ENCODE measurements at regions not wholly inside any gene's neighbourhood (a gene's known extent, or its start where the extent isn't known, plus 50 kb on each side); places are given as distances from the start of the nearest gene placed in this dataset.

DNA sequence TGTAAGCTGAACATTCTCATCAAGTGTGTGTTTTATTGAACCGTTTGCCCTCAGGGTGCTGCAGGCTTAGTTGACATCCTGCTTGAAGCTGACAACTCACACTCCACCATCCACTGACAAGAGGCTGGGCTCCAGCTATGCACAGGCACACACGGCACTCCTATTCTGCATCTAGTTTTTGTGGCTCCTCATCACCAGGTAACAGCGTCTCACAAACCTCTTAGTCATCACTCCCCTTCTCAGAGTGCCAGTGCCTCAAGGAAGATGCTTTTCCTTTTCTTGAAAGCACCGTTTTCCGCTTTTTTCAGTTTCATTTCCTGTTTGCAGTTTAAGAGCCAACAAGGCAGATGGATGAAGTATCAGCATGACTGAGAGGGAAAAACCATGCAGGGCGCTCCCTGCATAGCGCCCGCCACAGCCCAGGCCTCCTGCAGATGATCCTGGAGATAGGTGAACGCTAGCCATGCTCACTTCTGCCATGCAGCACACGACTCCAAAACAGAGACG, 491.2 kb downstream of the COG6 start:
- Mint-ChIP-seq H3K9me3 (ENCODE audit: low read depth) (no peaks in the 10 kb centered on the region), H3K36me3 (no peaks in the 10 kb centered on the region), H3K4me1 (peaks cover 25% of the 10 kb centered on the region), H3K27me3 (no peaks in the 10 kb centered on the region), H3K27ac (no peak overlapping the region), H3K4me3 (no peak overlapping the region)
- DNase-seq, result no peak
- no peak for ATAC-seq
- CTCF ChIA-PET, result interaction anchor here (1.4 kb wide), 1 partner anchor 10 kb away, joined by 4 read pairs; no protein-coding TSS in a partner anchor

DNA sequence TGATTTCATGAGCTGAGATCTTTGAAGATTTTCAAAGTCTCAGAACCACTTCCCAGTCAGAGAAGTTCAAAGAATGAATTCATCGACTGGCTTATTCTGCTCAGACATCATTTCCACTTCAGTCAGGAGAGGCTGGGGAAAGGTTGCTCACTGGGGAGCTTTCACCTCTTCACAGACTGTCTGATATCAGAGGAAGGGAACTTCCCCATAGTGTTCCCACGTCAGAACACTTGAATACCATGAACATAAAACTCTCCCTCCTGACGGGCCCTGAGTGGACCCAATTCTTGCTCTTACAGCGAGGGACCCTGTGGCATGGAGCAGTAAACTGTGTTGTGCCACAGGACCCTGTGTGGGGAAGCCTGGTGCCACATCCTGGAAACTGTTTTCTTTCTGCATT, 492.6 kb downstream of the COG6 start:
- no peak overlapping the region for H3K4me3 Mint-ChIP-seq
- DNase-seq (no peak), ATAC-seq (no peak)
- H3K27ac Mint-ChIP-seq, result no peak overlapping the region
- H3K9me3 Mint-ChIP-seq (ENCODE audit: low read depth), result no peaks in the 10 kb centered on the region
- no peaks in the 10 kb centered on the region for H3K27me3 Mint-ChIP-seq
- no peaks in the 10 kb centered on the region for H3K36me3 Mint-ChIP-seq
- CTCF ChIA-PET, result no interaction called here
- peaks cover 25% of the 10 kb centered on the region for H3K4me1 Mint-ChIP-seq

DNA sequence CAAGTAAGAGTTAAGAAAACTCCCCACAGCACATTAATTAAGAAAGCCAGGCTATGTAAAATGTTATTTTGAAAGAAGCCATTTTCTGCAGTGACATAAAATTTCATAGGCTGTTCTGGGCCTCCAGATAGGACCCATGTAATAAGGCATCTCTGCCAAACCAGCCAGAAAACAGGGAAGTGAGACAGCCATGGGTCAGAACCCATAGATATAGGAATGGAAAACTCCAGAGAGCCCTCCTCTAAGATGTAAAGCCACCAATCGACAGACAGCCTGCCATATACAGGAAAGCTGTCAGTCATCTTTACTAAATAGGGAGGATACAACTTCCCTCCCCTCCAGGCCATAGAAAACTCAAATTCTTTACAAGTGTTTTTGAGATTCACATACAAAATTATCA, 493.3 kb downstream of the COG6 start:
- Mint-ChIP-seq H3K9me3 (ENCODE audit: low read depth) (no peaks in the 10 kb centered on the region), H3K27me3 (no peaks in the 10 kb centered on the region), H3K36me3 (no peaks in the 10 kb centered on the region), H3K27ac (no peak overlapping the region), H3K4me3 (no peak overlapping the region), H3K4me1 (peaks cover 25% of the 10 kb centered on the region)
- ATAC-seq (no peak), DNase-seq (no peak)
- CTCF ChIA-PET, result no interaction called here

DNA sequence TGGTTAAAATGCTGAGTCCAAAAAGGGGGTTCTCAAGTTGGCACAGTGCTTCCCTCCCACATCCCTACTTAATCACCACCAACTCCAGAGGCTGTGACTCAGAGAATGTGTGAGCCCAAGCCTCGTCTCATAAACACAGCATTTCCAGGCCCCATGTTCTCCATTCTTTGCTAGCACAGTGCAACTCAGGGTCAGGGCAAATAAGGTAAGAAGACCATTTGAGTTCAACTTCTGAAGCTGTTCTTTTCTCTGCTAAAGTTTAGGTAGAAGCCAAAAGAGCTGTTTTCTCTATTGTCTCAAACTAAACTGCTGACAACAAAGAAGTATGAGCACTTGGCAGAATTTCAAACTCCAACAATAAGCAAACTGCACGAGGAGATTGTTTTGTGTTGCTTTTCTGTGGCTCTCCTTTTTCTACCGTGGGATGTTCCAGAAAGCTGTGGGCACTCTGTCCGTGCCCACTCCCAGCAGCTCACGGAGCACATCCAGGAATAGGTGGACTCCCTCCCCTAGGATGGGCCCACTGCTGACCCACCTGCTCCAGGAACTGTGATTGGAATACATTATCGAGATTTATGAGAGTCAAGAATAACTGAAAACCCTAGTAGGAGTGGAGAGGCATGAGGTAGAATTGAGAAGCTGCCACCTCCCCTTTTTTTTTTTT, 494.3 kb downstream of the COG6 start:
- peaks cover 22% of the 10 kb centered on the region for H3K4me1 Mint-ChIP-seq
- H3K9me3 Mint-ChIP-seq (ENCODE audit: low read depth), result no peaks in the 10 kb centered on the region
- DNase-seq (no peak), ATAC-seq (no peak)
- H3K27ac Mint-ChIP-seq, result peak overlapping the region; percentile 11
- no peaks in the 10 kb centered on the region for H3K36me3 Mint-ChIP-seq
- H3K4me3 Mint-ChIP-seq, result no peak overlapping the region
- H3K27me3 Mint-ChIP-seq, result no peaks in the 10 kb centered on the region
- CTCF ChIA-PET, result no interaction called here

DNA sequence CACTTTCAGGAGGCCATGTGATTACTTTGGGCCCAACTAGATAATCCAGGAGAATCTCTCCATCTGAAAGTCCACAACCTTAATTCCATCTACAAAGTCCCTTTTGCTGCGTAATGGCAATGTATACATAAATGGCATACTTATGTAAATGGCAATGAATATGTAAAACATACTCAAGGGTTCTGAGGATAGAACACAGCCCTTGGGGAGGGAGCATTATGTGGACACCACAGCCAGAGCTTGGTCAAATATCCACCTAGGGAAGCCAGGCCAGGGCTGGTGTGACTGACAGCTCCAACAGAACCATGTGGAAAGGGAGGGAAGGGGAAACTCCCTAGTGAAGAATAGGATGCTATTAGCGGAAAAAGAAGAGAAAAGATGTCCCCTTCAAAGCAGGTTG, 496.2 kb downstream of the COG6 start:
- no peak overlapping the region for H3K4me3 Mint-ChIP-seq
- no peaks in the 10 kb centered on the region for H3K36me3 Mint-ChIP-seq
- H3K9me3 Mint-ChIP-seq (ENCODE audit: low read depth), result no peaks in the 10 kb centered on the region
- ATAC-seq (no peak), DNase-seq (no peak)
- peaks cover 5% of the 10 kb centered on the region for H3K4me1 Mint-ChIP-seq
- CTCF ChIA-PET, result no interaction called here
- H3K27me3 Mint-ChIP-seq, result no peaks in the 10 kb centered on the region
- no peak overlapping the region for H3K27ac Mint-ChIP-seq

DNA sequence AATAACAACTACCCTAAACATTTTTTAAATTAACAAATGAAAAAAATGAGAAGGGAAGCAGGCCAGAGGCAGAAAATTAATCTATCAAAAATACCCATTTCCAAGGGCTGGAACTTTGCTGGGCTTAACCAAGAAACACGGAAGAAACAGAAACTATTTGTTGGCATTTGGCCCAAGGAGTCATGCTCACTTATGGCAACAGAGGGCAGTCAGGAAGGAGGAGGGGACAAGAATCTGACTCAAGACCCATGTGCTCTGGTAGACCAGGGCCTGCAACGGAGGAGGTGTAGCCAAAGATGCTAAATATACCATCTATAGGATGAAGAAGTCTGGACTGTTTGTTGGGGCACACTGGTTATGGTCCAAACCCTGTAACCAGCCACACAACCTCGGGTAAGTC, 496.7 kb downstream of the COG6 start:
- Mint-ChIP-seq H3K27me3 (no peaks in the 10 kb centered on the region), H3K27ac (no peak overlapping the region), H3K9me3 (ENCODE audit: low read depth) (no peaks in the 10 kb centered on the region), H3K4me1 (peaks cover 3% of the 10 kb centered on the region), H3K36me3 (no peaks in the 10 kb centered on the region), H3K4me3 (no peak overlapping the region)
- ATAC-seq, result no peak
- no peak for DNase-seq
- CTCF ChIA-PET, result no interaction called here

DNA sequence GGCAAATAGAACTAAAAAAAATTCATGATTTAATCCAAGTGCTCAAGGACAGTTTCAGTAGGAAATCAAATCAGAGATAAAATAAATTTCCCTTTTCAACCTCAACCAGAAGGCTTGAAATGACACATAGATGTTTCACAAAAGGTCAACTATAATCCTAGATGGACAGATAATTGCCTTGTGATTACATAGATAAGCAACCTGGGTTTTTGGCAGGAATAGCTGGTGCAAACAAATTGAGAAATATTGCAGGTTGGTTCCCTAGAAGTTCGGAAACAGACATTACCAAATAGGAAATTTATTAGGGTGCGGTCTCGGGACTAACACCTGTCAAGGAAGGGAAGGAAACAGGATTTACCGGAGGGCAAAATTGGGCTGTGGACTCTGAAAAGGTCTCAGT, 497.5 kb downstream of the COG6 start:
- H3K4me3 Mint-ChIP-seq, result no peak overlapping the region
- H3K36me3 Mint-ChIP-seq, result no peaks in the 10 kb centered on the region
- CTCF ChIA-PET, result no interaction called here
- ATAC-seq (no peak), DNase-seq (no peak)
- H3K27ac Mint-ChIP-seq, result no peak overlapping the region
- H3K9me3 Mint-ChIP-seq (ENCODE audit: low read depth), result no peaks in the 10 kb centered on the region
- peaks cover under 1% of the 10 kb centered on the region for H3K4me1 Mint-ChIP-seq
- no peaks in the 10 kb centered on the region for H3K27me3 Mint-ChIP-seq

DNA sequence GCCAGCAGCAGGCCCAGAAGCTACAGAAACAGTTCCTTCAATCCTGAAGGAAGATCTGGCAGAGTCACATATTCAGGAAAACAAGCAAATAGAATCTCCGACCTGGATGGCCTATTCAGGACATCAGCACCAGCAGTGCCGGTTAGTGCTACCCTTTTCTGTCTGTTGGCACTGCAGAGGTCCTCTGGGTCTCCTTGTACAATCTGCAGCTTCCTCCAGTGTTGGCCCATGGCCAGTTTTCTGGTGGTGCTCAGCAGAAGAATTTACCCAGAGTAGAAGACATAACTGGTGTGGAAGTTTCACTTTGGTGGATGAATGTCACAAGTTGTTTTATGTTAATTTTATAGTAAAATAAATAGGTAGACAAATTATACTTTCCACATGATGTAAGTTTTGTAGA, 498.1 kb downstream of the COG6 start:
- no peaks in the 10 kb centered on the region for H3K4me1 Mint-ChIP-seq
- no peak overlapping the region for H3K27ac Mint-ChIP-seq
- no peaks in the 10 kb centered on the region for H3K9me3 Mint-ChIP-seq (ENCODE audit: low read depth)
- no peaks in the 10 kb centered on the region for H3K36me3 Mint-ChIP-seq
- H3K4me3 Mint-ChIP-seq, result no peak overlapping the region
- ATAC-seq (no peak), DNase-seq (no peak)
- CTCF ChIA-PET, result no interaction called here
- H3K27me3 Mint-ChIP-seq, result no peaks in the 10 kb centered on the region

DNA sequence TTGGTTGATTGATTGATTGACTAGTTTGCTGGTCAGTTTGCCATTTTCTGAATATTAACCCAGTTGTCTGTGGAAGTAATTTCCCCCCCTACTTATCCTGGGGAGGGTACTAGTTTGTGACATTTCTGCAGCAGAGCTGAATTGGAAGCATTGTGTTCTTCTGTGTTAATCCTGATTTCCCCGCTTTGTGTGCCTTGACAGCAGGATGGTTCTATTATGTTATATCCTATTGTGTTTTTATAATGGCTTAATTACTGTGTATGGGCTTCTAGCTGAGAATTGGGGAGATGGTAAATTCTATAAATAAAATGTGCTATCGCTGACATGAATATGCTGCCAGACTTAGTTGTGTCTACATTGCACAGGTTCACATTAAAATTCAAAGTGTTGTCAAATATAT, 499.7 kb downstream of the COG6 start:
- CTCF ChIA-PET, result no interaction called here
- Mint-ChIP-seq H3K27me3 (no peaks in the 10 kb centered on the region), H3K4me1 (no peaks in the 10 kb centered on the region), H3K36me3 (no peaks in the 10 kb centered on the region), H3K9me3 (ENCODE audit: low read depth) (no peaks in the 10 kb centered on the region), H3K27ac (no peak overlapping the region), H3K4me3 (no peak overlapping the region)
- DNase-seq (no peak), ATAC-seq (no peak)

- no peaks in the 10 kb centered on the region for H3K36me3 Mint-ChIP-seq
- ATAC-seq, result no peak
- DNase-seq, result no peak
- no peaks in the 10 kb centered on the region for H3K9me3 Mint-ChIP-seq (ENCODE audit: low read depth)
- no peaks in the 10 kb centered on the region for H3K4me1 Mint-ChIP-seq
- H3K27me3 Mint-ChIP-seq, result no peaks in the 10 kb centered on the region
- CTCF ChIA-PET, result no interaction called here
- H3K27ac Mint-ChIP-seq, result no peak overlapping the region
- H3K4me3 Mint-ChIP-seq, result no peak overlapping the region
Observed at GRCh38 chr13:40158218-40158617, 502.8 kb downstream of the COG6 start.

- H3K4me1 Mint-ChIP-seq, result no peaks in the 10 kb centered on the region
- CTCF ChIA-PET, result interaction anchor here (1.3 kb wide), 1 partner anchor 89 kb away, joined by 3 read pairs; no protein-coding TSS in a partner anchor
Observed at GRCh38 chr13:40158757-40159156, 503.3 kb downstream of the COG6 start.

GRCh38 chr13:40159736-40160135, 504.3 kb downstream of the COG6 start:
- no peaks in the 10 kb centered on the region for H3K27me3 Mint-ChIP-seq
- no peak overlapping the region for H3K27ac Mint-ChIP-seq
- CTCF ChIA-PET, result interaction anchor here (1.3 kb wide), 1 partner anchor 90 kb away, joined by 3 read pairs; no protein-coding TSS in a partner anchor
- no peaks in the 10 kb centered on the region for H3K36me3 Mint-ChIP-seq
- no peak overlapping the region for H3K4me3 Mint-ChIP-seq
- no peaks in the 10 kb centered on the region for H3K4me1 Mint-ChIP-seq
- no peaks in the 10 kb centered on the region for H3K9me3 Mint-ChIP-seq (ENCODE audit: low read depth)
- DNase-seq (no peak), ATAC-seq (no peak)

More at GRCh38 chr13:40158757-40159156, 503.3 kb downstream of the COG6 start:
- Mint-ChIP-seq H3K27me3 (no peaks in the 10 kb centered on the region), H3K27ac (no peak overlapping the region), H3K9me3 (ENCODE audit: low read depth) (no peaks in the 10 kb centered on the region), H3K4me3 (no peak overlapping the region), H3K36me3 (no peaks in the 10 kb centered on the region)
- DNase-seq (no peak), ATAC-seq (no peak)

DNA sequence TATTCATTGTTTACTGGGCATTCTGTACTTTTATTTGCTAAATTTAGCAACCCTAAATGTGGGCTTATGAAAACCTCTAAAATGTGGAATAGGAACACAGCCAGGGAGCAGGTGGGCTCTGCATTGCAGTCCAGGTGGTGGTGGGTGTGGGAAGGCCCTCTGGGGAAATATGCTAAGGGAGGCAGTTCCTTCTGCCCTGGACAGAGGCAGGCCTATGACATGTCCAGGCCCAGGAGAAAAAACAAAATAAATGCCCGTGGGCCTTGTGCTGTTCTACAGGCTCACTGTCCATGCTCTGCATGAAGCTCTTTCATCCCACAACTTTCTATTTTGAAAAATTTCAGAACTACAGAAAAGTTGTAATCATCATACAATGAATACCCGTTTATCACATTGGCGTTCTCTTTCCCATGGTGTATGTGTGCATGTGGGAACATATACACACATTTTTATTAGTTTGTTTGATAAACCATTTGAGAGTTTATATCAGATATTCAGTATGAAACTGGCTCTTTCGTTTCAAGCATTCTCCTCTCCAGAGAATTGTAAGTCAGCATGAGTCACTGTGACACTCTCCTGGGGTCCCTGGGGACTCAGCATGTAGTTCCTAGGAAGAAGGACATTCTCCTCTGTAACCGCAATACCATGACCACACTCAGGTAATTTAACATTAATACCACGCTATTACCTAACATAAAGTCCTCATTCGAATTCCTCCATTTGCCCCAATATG, 505.3 kb downstream of the COG6 start:
- CTCF ChIA-PET, result interaction anchor here (1.3 kb wide), 1 partner anchor 9 kb away, joined by 4 read pairs; no protein-coding TSS in a partner anchor
- Mint-ChIP-seq H3K9me3 (ENCODE audit: low read depth) (no peaks in the 10 kb centered on the region), H3K27me3 (no peaks in the 10 kb centered on the region), H3K36me3 (no peaks in the 10 kb centered on the region), H3K4me1 (no peaks in the 10 kb centered on the region), H3K27ac (no peak overlapping the region), H3K4me3 (no peak overlapping the region)
- ATAC-seq (no peak), DNase-seq (no peak)

- no peak overlapping the region for H3K27ac Mint-ChIP-seq
Observed at GRCh38 chr13:40161351-40161810, 505.1 kb downstream of the FOXO1 start.

More at GRCh38 chr13:40161351-40161810, 505.1 kb downstream of the FOXO1 start:
- H3K4me1 Mint-ChIP-seq, result no peaks in the 10 kb centered on the region
- ATAC-seq (no peak), DNase-seq (no peak)
- no peak overlapping the region for H3K4me3 Mint-ChIP-seq
- no peaks in the 10 kb centered on the region for H3K9me3 Mint-ChIP-seq (ENCODE audit: low read depth)
- H3K36me3 Mint-ChIP-seq, result no peaks in the 10 kb centered on the region
- no peaks in the 10 kb centered on the region for H3K27me3 Mint-ChIP-seq
- CTCF ChIA-PET, result interaction anchor here (1.3 kb wide), 1 partner anchor 9 kb away, joined by 4 read pairs; no protein-coding TSS in a partner anchor

All from activated CD8-positive, alpha-beta memory T cell treated with anti-CD3 and anti-CD28 coated beads, Interleukin-2, amount 10 ng/mL, durations not matched to agents 7 days and 5 days (primary cell).